ENCODE measurements at regions not wholly inside any gene's neighbourhood (a gene's known extent, or its start where the extent isn't known, plus 50 kb on each side); places are given as distances from the start of the nearest gene placed in this dataset.
"Not testable (repeated sequence)": the region's sequence is repeated elsewhere in the genome, so short reads cannot be mapped to it uniquely, and the experiment has no call there.

GRCh38 chr13:50543782-50544181, 299.7 kb downstream of the DLEU7 start:
- no peak for DNase-seq

DNA sequence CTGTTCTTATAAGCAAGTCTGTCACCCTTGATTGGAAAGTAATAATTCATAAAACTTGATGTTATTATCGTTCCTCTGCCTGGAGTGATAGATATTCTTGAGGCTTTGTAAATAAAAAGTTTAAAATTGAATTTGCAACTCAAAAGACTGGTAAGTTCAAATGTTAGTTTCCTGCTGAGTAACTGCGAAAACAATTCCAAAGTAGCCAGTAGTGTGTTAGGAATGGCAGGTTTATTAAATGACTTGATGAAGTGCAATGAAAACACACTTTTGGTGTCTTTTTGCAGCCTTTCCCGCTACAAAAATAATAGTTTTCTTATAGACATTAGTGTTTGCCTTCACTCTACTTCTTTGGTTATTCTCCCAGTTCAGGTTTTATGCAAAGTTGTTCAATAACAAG, 299.3 kb downstream of the DLEU7 start:
- no peak for DNase-seq

DNA sequence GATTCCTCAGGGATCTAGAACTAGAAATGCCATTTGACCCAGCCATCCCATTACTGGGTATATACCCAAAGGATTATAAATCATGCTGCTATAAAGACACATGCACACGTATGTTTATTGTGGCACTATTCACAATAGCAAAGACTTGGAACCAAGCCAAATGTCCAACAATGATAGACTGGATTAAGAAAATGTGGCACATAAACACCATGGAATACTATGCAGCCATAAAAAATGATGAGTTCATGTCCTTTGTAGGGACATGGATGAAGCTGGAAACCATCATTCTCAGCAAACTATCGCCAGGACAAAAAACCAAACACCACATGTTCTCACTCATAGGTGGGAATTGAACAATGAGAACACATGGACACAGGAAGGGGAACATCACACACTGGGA, 296.3 kb downstream of the DLEU7 start:
- DNase-seq = not testable (repeated sequence)

DNA sequence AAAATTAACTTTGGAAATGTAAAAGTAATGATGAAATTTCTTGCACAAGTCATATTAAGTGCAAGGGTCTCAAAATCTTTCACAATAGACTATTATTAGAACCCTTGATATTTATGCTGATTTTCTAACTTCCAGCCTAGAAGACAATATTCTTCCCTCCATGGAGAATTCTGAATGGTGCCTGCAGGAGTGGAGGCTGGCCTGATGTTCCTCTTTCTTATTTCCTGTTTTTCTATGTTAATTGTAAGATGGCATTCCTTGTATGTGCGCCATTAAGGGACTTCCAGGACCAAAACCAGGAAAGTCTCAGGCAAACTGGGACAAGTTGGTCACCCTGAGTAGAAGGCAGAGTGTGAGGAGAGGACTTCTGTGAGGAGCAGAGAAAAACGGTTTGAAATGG, 294.9 kb downstream of the DLEU7 start:
- no peak for DNase-seq

DNA sequence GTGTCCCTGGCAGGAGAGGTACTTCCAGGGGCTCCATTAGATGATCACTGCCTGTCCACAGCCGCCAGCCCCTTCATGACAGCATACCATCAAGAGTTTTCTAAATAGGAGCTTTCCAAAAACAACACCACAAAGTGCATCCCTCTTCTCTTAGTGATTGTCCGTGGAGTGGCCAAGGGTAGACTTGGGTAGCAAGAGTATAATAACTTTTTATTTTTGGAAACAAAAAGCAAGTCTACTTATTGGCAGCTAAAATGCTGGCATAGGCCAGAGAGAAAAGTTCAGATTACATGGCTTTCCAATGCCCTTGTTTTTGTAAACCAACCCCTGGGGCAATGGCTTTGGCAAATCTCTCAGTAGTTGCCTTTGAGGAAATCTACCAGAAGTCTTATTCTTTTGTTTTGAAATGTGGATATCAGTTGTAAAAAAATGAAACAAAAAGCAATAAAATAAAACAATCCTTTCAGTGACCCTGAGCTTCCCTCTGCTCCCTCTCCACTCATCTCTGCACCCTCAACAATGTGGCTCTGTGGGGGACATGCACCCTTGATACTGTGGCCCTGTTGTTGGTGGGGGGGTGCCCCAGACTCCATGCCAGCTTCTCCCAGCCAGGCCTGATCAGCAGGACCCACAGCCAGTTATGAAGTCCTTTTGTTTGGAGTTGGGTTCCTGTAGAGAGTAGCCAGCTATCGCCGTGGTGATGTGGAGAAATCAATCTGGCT, 294.1 kb downstream of the DLEU7 start:
- DNase-seq = no peak

- DNase-seq = no peak
Measured at GRCh38 chr13:50550151-50550550, 293.3 kb downstream of the DLEU7 start.

DNA sequence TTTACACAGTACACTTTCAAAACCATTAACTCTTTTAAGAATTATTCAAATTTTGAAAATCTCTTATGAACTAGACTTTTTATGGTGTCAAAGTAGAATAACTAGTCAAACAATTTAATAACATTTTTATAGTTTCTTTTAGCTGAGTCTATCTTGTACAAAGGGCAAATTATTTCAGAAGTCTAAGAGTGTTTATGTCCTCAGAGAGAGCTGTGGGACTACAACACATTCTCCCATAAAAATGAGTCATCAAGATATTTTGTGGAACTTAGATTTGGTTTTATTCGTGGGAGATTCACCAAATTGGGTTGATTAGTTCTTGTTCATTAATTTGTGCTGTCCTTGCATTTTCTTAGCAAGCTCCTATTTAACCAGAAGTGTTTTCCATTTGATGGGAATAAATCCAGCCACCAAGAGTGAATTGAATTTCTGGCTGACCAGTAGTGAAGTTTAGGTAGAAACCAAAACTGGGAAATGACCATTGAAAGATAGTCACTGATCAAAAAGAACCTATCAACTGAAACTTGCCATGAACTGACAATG, 291.0 kb downstream of the DLEU7 start:
- DNase-seq = no peak

DNA sequence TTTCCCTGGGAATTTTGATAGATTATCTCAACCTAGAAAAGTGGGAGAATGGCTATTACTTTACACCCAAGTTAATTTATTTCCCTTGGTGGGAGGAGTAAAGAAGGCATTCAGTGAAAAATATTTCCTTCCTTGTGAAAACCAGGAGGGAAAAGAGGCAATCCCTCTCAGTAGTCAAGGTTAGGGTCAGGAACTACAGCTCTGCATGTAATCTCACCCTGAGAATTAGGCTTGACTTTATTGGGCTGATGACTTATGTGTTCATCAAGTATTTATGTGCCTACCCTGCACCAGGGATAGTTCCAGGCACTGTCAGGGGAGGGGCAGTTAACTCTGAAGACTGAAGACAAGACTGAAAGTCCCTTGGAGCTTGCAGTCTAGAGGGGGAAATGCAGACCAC, 281.8 kb downstream of the DLEU7 start:
- no peak for DNase-seq

DNA sequence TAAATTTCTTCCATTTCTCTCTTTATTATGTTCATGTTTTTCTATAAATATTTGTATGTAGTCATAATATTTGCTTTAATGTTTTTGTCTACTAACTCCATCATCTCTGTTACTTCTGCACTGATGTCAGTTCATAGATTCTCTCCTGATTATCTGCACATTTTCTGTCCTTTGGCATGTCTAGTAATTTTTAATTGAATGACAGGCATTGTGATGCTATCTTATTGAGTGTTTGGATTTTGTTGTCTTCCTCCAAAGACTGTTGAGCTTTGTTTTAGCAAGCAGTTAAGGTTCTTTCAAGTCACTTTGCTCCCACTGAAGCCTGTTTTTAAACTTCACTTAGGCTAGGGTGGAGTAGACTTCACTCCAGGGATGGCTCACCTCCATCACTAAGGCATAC, 276.8 kb downstream of the DLEU7 start:
- no peak for DNase-seq

DNA sequence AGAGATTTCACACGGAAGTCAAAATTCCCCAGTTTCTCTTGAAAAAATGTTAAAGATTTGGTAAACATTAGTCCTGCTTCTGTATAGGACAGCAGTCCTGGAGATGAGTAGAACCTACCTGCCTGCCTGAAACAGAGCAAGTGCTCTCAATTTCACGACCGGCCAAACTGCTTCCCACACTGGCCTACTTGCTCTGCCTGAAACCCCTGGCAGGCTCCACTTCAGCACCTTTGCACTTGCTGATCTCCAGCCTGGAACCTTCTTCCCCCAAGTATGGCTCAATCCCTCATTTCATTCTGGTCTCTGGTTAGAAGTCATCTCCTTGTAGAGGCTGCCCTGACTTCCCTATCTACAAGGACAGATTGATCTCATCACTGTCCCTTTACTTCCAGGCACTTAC, 271.4 kb downstream of the DLEU7 start:
- no peak for DNase-seq

DNA sequence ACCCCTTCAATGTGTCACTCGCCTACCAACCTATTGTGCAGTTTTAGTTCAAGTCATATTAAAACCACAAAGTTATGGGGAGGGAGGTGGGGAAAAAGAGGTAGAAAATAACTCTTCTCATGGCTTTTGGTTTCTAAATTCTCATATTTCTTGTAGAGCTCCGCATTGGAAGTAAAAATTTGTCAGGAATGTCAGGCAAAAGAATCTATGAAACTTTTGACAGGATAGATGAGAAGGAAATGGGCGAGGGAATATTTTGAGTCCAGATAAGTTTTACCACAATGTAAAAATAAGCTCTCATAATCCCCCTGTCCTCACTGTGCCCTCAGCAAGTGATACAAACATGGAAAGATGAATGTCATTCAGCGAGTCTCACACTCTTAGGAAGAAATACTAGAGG, 270.4 kb downstream of the DLEU7 start:
- DNase-seq = no peak

DNA sequence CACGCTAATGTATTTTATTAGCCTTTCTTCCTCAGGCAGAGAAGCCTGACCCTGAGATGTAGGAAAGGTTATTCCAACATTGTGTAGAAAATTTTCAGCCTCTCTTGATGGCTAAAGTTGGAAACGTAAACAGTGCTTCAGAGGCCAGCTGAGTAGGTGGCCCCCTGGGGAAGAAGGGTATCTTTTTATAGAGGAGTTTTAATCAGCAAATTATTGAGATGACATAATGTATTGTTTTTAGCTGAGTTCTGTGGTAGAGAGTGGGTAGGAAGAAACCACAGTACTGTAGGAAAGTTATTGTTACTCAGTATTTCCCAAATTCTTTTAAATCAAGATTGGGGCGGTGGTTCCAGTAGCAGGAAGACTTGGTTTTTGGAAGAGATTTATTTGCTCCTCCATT, 268.8 kb downstream of the DLEU7 start:
- DNase-seq = no peak

- no peak for DNase-seq
Measured at GRCh38 chr13:50575138-50575537, 268.4 kb downstream of the DLEU7 start.

DNA sequence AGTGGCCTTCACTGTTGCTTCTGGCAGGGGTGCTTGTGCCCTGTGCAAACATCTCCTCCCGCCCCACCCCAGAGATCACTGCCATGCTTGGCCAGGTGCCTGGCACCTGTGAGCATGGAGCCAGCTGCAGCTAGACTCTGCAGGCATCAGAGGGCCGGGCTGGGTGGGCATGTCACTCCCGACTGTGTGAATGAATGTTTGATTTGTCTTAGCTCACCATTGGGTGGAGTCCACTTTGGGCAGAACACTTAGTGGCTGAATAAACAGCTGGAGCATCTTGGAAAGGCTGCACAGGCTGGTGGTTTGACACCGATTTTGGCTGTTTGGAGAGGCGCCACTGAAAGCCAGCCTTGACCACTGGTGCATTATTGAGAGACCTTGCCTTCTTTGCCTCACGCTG, 267.3 kb downstream of the DLEU7 start:
- no peak for DNase-seq

GRCh38 chr13:50577806-50578205, 265.7 kb downstream of the DLEU7 start:
- DNase-seq = no peak

DNA sequence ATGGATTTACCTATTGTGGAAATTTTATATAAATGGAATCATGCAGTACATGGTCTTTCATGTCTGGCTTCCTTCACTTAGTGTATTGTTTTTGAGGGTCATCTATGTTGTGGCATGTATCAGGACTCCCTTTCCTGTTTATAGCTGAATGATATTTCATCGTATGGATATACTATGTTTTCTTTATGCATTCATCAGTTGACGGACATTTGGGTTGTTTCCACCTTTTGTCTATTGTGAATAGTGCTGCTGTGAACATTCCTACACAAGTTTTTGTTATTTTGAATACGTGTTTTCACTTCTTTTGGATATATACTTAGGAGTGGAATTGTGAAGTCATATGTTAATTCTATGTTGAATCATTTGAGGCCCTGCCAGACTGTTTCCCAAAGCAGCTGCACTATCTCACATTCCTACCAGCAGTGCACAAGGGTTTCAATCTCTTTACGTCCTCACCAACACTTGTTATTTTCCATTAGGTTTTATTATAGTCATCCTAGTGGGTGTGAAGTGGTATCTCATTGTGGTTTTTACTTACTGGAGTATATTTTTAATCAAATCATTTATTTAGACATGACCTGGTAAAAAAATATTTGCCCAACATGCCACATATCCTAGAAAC, 262.7 kb downstream of the DLEU7 start:
- DNase-seq = no peak

DNA sequence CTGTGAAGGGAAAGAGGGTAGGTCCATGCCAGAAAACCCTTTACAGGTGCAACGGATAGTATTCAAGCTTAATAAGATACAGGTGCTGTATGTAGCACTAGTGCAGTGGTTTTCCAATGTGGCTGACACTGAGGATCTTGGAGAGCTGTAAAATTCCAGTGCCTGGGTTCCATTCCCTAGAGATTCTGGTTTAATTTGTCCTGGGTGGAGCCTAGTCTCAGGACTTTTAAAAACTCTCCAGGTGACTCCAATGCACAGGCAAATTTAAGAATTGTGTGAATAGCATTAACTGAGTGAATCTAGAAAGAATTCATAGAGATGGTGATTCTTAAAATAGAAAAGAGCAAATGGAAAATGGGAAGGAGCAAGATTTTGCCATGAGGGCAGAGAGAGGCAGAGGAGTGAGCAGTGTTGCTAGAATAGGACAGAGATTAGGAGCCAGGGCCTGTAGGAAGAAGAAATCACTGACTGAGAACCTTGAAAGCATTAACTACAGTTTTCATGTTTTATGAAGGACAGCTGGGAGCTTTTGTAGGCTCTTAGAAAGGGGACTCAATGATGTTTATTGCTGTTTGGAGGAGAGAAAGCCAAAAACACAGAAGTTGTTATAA, 261.8 kb downstream of the DLEU7 start:
- DNase-seq = no peak

DNA sequence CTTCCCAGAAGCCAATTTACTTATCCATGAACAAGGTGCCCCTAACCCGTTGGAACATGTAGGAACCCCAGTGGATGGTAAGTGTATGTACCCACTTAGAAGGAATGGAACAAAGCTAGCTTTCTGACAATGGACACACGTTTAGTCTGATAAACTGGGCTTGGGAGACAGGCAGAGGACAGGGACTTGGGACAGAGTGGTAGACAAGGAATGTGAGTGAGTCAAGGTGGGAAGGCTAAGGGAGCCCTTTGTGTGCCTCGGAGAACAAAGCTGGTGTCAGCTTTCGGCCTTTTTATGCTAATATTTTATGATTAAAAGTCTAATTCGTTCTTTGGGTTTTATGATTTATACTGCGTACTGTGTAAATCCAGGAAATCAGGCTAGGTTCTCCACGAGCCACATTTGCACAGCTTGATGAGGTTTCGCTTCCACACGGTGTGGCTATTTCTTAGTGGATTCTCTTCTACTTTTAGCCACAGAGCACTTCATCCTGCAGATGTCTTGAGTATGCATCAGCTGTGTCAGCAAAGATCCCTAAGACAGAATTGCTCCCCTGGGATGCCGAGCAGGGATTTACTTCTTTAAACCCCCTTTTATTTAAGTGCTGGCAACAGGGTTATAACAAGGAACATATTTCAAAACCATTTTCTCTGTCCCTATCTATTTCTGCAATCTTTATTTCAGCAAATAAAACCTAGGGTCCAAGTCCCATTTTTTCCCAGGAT, 258.5 kb downstream of the DLEU7 start:
- no peak for DNase-seq

DNA sequence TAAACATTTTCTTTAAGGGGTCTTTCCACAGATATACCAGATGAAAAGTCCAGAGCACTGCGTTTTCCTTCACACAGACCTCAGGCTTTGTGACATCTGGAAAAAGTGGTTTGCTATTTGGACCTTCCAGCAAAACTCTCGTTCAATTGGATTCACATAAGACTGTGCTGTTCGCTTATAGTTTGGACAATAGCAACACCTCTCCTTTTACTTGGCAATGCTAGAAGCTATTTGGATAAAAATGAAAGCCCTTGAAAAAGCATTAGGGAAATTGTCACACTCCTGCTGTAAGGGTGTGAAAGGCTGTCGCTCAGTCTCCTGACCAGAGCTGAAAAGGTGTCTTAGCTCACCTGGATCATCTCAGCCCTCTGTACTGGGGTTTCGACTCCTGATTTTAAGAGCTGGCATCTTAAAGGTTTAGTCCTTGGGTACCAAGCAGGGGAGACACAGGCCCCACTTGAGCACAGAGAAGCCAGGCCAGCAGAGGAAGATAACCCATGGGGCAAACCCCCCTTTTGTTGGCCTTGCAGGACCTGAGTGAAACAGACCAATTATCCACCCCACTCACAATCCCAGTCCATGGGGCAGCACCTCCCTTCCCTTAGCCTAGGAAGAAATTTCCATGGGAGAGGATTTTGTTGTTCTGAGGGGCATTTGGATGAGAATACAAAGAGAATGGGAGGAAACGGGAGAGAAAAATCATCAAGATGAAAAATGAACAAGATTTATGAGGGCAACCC, 257.6 kb downstream of the DLEU7 start:
- no peak for DNase-seq

DNA sequence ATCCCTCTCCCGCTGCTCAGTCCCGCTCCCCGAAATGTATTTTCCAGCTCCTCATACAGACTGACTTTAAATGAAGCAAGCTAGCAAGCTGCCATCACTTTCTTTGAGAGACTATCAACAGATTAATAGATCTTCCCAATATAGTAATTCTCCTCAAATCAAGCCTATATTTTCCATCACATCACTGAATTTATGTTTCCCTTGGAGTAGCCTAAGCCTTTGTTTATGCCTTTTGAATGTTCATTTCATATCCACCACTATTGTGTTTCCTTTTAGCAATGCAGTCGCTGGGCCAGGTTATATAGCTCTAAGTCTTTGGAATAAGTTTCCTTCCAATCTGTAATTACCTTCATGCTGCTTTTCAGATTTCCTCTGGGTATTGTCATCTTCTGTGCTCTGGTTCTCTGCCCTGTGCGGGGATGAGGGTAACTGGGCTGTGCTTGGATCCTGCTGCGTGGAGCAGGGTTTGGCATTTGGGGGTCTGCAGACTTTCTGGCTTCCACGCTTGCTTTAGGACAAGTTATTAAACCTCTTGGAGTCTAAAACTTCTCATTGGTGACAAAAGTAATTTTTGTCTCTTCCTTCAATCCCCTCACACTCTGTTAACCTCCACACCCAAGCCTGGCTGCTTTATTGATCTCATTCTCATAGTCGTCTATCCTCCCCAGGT, 256.9 kb downstream of the DLEU7 start:
- DNase-seq = no peak

DNA sequence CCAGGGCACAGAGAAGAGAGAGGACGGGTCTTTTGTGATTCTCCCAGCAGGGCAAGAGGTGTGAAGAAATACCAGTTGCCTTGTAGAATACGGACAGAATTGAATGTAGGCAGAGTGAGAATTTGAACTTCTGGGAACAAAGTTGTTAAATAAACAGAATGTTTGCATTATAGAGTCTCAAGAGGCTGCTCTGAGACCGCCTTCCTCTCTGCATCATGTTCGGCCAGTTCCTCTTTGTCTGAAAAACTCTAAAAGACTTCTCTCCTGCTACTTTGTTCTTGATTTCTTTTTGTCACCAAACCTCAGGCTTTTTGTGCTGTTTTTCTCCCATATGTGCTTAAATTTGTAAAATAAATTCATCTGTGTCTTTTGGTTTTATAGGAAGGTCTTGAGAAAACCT, 256.4 kb downstream of the DLEU7 start:
- DNase-seq = no peak

- DNase-seq = no peak
Measured at GRCh38 chr13:50587645-50588373, 255.7 kb downstream of the DLEU7 start.
